Fibroblast of skin of back (primary cell): ENCODE measurements at regions not wholly inside any gene's neighbourhood (a gene's known extent, or its start where the extent isn't known, plus 50 kb on each side); places are given as distances from the start of the nearest gene placed in this dataset.

Source experiments
- DNase-seq: peaks from one replicate; pipeline ENCODE4 v3.0.0-alpha.2; 2013

DNA sequence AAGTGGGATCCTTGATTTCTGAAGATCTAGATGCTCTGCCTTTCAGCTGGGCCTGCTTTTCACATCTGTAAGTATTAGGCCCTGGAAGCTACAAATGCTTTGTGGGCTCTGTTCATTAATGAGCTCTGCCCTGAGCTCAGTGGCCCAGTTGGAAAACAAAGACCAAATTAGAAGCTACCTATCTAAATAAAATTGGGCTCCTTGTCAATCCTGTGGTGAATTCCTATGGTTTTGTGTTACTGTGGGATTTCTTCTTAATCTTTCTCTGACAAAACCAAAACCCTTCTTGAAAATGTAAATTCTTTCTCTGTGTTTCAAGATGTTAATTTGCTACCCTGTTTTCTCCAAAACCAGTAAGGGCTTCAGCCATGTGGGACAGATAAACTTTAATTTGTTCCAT lies 219.0 kb upstream of the HS6ST1 start:
- no peak for DNase-seq

GRCh38 chr2:128538396-128538795 lies 219.7 kb upstream of the HS6ST1 start:
- peak; percentile 61 for DNase-seq

GRCh38 chr2:128540670-128541069 lies 222.0 kb upstream of the HS6ST1 start:
- no peak for DNase-seq

DNA sequence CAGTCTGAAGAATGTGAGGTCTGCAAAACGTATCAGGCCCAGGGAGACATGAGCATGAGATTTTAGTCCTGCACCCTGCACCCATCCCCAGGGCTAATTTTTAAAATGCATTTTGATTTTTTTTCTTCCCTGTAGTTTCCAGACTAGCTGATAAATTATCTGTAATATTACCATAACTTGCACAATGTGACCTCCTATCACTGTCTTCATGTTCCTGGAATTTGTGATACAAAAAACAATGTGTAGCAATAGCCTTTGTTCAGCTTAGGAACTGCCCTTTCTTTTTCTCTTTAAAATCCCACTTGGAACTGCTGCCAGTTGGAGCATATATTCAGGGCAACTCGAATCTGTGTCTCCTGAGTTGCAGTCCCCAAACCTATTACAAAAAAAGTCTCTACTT lies 222.8 kb upstream of the HS6ST1 start:
- no peak for DNase-seq

DNA sequence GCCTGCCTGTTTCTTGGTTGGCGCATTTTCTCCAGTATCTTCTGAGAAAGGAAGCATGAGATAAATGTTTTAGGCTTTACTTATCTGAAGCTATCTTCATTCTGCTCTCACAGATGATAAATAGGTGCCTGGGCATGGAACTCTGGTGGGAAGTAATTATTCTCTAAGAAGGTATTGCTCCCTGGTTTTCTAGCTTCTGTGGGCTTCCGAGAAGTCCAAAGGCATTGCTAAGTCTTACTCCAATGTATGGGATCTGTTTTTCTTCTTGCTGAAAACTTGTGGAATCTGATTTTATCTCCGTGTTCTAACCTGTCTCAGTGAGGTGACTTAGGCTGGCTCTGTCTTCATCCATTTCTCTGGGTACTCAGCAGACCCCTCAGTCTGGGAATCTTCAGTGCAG lies 224.4 kb upstream of the HS6ST1 start:
- no peak for DNase-seq

GRCh38 chr2:128543646-128544045 lies 225.0 kb upstream of the HS6ST1 start:
- DNase-seq = no peak

- no peak for DNase-seq
Observed at GRCh38 chr2:128544321-128545037, 225.8 kb upstream of the HS6ST1 start.

- DNase-seq = no peak
Observed at GRCh38 chr2:128545085-128545484, 226.4 kb upstream of the HS6ST1 start.

GRCh38 chr2:128545829-128546228 lies 227.2 kb upstream of the HS6ST1 start:
- no peak for DNase-seq

GRCh38 chr2:128547667-128548066 lies 229.0 kb upstream of the HS6ST1 start:
- DNase-seq = no peak

DNA sequence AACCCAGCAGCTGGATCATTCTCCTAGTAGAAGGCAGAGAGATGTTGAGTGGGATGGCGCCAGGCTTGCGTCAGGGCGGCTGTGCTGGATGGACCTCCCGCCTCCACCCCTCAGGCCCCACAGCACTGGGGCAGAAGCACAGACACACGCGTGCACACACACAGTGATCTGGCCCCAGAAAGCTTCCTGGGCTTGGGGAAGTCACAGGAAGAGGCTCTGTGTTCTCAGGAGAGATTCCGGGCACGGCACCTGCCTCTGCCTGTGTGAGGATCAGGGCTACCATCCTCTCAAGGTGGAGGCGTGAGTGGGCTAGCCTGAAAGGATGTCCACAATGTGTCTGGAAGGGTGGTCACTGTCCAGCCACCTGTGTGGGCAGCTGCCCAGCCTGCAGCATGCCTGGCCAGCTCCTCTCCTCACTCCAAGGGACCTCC lies 229.8 kb upstream of the HS6ST1 start:
- no peak for DNase-seq

DNA sequence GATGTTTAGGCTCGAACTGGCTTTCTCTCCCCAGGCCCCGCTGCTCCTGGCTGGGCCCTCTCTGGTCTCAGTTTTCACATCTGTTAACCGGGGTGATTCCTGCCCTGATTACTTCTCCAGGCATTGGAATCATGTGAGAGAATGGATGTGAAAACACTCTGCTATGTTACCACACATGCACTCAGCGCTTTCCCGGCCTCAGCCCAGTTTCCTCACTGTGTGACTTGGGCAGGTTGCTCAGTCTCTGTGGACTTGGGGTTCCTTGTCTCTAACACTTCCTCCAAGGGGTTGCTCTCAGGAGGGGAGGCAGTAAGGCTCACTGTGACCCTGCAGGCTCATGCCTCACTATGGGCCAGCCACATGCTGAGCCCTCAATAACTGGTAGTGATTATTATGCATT lies 230.4 kb upstream of the HS6ST1 start:
- no peak for DNase-seq

- DNase-seq = peak; percentile 45
Observed at GRCh38 chr2:128549646-128550260, 231.1 kb upstream of the HS6ST1 start.

- DNase-seq = no peak
Observed at GRCh38 chr2:128550389-128550788, 231.7 kb upstream of the HS6ST1 start.

- no peak for DNase-seq
Observed at GRCh38 chr2:128550801-128551416, 232.2 kb upstream of the HS6ST1 start.

GRCh38 chr2:128551435-128551834 lies 232.8 kb upstream of the HS6ST1 start:
- DNase-seq = no peak

DNA sequence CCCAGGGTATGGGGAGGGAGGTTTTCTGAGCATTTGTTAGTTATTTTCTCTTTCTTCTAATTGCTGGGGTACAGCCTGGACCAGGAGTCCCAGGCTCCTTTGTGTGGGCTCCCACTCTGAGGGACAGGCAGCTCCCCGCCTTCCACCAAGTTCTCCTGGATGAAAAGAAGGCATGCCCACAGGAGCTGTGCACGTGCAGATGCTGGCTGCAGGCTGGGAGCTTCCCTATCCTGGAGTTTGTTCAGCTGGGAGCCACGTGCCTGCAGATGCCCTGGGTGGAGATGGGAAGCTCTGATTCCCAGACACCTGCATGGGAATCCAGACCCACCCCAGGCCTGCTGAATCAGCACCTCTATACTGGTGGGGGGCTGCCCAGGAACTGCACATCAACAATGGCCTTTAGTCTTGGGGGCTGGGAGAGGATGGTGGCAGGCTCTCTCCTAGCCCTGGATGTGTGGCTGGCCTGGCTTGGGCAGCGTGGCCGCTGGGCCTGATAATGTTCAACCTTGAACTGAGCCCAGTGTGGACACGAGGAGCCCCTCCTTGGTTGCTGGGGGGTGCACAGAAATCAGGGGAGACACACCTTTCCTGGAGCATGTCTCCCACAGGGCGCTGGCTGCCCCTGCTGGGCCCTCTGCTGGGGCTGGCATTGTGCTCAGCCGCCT lies 233.6 kb upstream of the HS6ST1 start:
- no peak for DNase-seq

- DNase-seq = no peak
Observed at GRCh38 chr2:128552806-128553551, 234.3 kb upstream of the HS6ST1 start.

- DNase-seq = no peak
Observed at GRCh38 chr2:128554151-128554769, 235.6 kb upstream of the HS6ST1 start.

- DNase-seq = no peak
Observed at GRCh38 chr2:128555433-128555832, 236.8 kb upstream of the HS6ST1 start.

DNA sequence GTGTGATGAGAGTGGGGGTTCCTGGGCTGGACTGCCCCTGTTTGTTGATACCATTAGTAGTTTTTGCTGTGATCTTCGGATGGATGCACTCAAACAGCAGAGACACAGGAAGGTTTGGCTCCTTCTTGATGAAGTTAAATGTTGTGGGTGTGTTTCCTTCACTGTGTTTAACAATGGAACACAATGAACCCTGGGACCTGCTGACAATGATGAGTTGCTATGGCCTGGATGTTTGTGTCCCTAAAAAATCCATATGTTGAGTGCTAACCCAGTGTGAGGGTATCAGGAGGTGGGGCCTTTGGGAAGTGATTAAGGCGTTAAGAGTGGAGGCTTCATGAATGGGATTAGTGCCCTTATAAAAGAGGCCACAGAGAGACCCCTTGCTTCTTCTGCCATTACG lies 237.4 kb upstream of the HS6ST1 start:
- no peak for DNase-seq

- DNase-seq = no peak
Observed at GRCh38 chr2:128556633-128557032, 238.0 kb upstream of the HS6ST1 start.
